Stimulated activated naive CD4-positive, alpha-beta T cell (primary cell): ENCODE measurements at regions not wholly inside any gene's neighbourhood (a gene's known extent, or its start where the extent isn't known, plus 50 kb on each side); places are given as distances from the start of the nearest gene placed in this dataset.

Experiments used
- DNase-seq, 6 experiments: peaks; one replicate each; lab custom pipeline; 2025; lab: John Stamatoyannopoulos, UW

DNA sequence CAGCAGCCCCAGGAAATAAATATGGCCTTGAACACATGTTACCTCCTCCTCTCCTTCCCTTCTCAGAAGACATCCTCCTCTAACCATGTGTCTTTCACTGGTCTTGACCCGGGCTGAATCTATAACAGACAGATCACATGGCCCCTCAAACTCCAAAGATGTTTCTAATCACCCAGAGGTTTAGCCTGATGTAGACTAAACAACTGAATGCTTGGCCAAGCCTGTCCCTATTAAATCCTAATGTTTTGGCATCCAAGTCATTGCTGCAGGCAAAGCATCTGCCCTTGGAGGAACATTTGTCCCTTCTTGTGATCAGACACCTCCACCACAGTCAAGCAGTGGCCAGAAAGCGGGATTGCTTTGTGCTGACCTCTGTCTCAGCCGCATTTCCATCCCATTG is 65.5 kb downstream of the ANKRD60 start:
- DNase-seq: no peak

DNA sequence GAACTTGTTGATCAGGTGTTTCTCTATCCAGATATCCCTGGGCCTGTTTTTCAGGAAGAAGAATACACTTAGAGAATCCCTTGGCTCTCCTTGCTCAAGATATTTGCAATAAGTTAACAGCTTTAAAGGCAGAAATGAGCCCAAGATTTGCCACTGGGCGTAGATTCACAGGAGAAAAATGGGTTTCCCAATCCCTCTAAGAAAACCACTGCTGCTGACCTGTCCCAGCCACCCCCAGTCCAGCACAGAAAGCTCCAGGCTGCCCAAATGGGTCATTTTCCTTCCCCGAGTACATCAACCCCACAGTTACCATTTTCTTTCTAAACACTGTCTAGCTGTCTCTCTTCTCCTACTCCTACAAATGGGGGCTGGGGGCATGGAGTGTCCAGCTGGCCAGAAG is 67.3 kb downstream of the ANKRD60 start:
- no peak for DNase-seq

DNA sequence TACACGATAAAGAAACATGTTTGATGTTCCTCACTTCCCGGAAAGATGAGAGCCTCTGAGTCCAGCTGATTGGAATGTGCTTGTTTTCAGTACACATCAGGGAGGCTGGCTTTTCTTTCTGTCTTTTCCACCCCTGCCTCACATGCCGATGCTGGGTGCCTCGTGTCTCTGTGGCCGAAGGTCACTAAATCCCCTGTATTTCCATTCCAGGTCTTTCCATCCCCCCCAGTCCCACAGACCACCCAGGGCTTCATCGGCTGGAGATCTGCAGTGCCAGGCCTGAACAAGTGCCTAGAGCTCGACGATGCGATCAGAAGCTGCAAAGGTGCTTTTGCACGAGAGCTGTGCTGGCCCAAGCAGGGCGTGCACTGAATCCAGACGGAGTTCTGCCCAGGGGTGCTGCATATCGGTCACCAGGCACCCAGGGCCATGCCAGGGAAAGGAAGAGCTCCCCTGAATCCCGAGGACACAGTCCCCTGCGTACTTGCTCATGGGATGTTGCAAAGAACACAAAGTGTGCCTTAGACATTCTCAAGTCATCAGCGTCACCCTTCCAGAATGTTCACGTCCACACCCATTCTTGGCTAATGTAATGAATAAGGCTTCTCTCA is 67.9 kb downstream of the ANKRD60 start:
- no peak for DNase-seq

DNA sequence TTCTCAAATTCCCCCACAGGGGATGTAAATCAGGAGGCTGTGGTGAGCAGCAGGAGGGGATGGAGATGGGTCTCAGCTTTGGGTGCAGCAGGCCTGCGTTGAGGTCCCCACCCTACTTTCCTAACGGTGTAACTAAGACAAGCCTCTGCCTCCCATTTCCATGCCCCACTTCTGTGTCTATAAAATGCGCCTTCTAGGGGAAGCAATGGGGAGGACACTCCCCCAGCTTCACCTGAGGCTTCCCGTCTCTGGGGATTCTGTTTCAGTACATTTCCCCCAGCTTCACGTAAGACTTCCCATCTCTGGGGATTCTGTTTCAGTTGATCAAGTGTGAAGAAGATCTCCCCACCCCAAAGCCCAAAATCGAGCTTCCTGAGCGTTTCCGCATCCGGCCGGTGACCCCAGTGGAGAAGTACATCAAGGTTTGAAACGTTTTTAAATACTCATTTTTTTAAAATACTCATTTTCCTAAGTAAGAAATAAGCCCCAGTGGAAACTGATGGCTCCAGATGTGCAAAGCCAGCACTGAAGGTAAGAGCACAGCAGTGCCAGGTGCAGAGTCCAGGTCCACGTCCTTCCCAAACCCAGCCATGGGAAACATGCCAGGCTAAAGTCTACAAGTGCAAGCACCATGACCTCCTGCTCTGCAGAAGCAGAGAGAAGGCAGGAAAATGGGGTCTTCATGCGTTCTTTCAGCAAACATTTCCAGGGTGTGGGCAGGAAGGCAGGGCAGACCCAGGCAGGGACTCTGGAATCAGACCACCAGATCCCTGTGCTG is 73.1 kb downstream of the ANKRD60 start:
- no peak for DNase-seq

DNA sequence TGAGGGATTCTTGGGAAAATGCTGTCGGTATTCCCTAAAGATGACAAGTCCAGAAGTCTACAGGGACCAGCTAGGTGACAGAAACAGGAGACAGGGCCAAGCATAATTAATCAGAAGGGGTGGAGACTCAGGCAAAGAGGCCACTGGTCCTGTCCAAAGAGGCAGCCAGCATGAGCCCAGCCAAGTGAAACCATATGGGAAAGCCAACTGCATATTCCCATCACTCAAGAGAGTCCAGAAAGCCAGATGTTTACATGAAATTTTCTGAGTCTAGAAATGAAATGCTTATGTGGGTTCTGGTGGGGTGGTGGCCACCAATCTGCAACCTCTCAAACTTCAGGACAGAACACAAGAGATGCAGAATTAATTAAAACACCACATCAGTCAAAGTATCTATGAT is 74.3 kb downstream of the ANKRD60 start:
- no peak for DNase-seq

DNA sequence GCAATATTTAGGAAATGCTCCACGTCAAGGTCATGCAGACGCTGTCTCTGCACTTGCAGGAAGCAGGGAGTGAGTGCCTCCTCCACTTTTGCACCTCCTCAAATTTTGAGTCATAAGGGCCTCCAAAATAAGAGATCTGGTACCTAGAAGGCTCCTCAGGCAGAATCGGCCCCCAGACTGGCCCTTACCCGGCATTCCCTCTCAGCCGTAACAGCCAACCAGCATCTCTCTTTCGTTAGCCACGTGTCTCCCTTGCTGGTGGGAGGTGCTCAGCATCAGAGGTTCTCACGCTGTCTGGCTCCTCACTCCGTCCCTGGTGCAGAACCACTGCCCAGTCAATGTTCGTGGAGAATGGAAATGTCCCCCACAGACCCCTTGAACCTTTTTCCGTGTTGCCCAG is 75.3 kb downstream of the ANKRD60 start:
- DNase-seq: no peak

DNA sequence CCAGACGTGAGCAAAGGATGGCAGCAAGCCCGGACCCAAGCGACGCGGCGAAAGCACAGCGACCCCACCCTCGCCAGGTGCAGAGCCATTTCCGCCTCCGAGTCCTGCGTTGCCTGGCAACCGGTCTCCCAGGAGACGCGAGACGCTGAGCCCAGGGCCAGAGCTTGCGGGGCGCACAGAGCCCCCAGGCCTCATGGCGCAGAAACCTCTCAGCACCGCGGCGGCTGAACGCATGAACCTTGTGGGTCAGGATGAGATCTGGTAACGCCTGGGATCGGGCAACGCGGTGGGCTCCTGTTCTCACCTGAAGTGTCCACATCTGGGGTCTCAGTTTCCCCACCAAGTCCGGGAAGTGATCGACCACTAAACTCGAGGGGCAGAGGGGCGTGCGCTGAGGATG is 77.7 kb downstream of the ANKRD60 start:
- no peak for DNase-seq

DNA sequence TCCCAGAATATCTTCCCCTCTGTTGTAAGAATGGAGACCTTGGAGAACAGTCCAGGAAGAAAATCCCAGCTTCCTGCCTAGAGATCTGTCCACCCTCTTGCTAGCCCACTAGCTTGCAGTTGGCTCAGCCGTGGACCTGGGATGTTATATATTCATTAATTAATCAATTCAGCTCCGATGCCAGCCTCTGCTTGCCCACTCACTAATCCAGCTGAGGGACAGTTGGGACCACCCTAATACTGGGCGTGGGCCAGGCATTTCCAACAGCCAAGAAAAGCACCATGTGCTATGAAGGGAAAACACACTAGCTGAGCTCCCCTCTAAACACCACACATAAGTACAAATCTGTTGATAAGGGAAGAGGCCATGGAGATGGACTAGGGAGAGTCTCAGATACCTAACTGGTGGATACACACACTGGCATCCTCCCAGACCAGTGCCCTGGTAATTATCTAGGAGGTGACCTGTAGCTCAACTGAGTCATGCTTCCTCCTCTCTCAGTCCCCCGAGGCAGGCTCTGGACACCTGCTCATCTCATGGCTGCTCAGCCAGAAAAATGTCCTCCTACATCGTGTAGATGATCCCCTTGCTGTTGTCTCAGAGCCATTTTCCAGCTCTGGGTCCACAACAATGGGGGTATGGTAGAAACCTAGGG is 78.9 kb downstream of the ANKRD60 start:
- no peak for DNase-seq

DNA sequence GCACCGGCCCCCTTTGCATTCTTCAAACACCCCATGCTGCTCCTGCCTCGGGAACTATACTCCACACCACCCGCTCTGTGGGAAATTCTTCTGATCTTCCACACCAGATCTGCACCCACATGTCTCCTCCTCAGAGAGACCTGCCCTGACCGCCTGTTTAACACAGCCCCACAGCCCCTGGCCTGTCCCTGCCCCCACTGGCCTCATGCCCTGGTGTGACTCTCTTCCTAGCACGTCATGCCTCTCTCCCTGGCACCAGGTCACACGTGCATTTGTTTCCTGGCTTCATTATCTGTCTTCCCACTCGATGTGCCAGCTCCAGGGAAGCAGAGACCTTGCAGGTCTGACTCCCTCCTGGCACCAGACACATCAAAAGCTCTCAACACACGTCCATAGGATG is 79.6 kb downstream of the ANKRD60 start:
- DNase-seq: no peak

DNA sequence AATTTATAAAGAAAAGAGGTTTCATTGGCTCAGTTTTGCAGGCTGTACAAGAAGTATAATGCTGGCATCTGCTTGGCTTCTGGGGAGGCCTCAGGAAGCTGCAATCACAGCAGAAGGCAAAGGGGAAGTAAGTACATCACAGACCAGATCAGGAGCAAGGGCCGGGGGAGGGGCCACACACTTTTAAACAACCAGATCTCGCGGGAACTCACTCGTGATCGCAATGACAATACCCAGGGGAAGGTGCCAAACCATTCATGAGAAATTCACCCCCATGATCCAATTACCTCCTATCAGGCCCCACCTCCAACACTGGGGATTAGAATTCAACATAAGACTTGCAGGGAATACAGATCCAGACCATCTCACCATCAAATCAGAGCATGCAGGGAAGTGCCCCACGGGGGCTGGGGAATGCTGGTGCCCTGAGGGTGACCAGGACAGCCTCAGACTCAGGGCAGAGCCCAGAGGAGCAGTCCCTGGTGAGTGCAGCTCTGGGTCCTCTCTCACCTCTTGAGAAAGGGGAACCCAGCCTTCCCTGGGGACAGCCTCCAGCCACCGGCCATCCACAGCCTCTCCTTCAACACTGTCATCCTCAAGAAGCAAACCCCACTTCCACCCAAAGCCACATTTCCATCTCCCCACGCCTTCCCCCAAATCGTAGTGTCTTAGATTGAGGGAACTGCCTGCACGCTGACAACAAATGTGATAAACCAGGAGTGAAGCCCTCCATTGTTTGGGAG is 80.7 kb downstream of the ANKRD60 start:
- no peak for DNase-seq

DNA sequence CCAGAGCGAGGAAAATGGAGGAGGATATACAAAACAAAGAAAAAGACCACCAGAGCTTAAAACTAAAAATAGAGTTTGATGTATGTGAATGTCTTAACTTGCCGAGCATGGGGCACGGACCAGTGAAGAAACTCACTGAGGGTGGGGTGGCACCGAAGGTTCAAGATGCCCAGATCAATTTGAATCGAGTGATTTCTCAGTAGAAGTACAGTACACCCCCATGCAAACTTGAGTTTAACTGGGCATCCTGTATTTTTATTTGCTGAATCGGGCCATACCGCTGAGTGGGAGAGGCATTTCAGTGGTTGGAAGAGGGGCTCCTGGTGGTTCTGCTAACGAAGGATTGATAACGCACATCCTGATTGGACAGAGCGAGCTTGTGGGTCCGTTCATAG is 81.7 kb downstream of the ANKRD60 start:
- DNase-seq: no peak

DNA sequence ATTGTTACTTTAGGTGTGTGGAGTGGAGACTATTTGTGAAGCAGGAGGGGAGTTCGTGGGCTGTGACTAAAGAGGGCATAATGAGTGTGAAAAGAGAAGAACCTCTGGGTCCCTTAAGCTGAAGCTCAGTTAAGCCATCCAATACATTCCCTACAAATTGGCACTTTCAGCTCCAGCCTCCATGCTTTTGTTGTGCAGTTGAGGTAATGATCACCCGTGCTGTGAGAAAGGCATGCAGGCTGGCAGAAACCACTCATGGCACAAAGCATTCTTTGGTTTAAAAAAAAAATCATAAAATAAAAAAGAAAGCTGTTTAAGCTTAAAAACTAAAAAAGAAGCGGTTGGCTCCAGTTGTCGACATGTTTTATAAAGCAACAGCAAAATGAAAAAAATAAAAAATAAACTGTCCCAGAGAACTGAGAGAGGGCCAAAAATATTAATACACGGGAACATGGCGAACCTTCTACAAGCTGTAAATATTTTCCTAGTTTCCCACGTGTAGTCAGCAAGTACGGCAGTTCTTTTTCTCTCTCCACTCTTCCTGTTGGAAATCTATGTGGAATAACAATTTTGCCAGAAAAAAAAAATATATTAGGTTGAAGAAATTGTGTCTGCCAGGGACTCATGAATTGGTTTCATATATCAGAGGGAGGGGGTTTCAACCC is 82.2 kb downstream of the ANKRD60 start:
- DNase-seq: no peak

DNA sequence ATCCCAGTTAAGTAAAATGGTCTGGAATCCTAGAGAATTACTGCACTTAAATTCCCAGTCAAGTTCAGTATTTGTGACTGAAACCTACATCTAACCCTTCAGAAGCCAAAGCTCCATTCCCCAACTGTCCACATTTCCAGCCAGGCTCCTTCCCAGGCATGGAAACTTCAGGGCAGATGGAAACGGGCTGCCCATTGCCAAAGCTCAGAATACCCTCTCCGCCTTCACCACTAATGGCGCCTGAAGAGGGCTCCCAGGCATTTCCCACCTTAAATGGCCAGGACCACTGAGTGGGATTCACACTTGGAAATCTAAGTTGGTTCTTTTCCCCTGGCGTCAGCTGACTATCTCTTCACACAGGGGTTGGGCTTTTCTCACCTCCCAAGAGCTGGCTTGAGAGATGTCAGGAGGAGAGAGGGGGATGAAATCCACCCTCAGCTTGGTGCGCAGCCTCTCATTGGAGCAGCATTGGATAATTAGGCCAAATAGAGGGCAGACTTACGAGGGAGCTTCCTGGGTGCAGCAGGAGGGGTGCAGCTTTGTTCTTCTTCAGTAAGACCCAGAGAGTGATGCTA is 82.9 kb downstream of the ANKRD60 start:
- no peak for DNase-seq

DNA sequence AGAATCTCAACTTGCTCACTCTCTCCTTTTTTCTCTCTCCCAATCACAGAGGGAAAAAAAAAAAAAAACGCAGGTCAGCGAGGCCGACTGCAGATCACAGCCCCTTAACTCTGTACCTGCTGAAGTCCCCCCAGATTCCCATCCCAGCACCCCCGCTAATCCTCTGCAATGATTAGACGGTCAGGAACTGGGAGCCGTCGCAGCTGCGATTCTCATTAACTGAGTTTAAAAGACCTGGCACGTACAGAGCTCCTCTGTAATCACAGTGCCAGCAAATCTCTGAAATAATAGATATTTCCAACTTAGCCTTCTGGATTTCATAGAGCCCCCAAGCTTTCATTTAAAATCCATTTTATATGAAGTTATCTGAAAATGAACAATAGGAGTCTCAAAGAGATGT is 84.4 kb downstream of the ANKRD60 start:
- DNase-seq: no peak

DNA sequence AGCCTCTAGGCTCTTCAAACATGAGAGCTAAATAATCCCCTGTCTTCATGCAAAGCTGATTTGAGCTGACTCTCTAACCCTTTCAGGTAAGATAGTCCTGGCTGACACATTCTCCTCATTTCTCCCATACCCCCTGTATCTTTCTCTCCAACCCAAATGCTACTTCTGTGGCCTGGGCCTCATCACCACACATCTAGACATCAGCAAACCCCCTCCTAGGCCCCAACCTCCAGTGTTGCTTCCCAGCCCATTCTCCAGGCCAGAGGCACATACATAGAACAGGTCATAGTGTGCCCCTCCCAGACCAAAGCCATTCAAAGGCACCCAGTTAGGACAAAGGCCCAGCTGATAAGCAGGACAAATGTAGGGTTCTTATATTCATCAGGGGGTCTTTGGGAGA is 84.9 kb downstream of the ANKRD60 start:
- DNase-seq: no peak

DNA sequence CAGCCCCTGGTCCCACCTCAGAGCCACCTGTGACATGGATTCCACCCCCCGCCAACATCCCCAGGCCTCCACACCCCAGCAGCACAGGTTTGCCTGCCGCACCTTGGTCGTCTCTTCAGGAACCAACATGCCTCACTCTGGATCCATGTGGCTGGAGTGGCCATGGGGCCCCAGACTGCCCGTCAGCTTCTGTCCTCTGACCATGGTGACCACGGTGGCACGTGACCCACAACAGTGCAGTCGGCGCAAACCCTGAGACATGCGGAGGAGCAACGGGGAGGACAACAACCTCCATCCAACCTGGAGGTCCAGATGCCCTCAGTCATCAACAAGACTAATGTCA is 85.6 kb downstream of the ANKRD60 start:
- no peak for DNase-seq

DNA sequence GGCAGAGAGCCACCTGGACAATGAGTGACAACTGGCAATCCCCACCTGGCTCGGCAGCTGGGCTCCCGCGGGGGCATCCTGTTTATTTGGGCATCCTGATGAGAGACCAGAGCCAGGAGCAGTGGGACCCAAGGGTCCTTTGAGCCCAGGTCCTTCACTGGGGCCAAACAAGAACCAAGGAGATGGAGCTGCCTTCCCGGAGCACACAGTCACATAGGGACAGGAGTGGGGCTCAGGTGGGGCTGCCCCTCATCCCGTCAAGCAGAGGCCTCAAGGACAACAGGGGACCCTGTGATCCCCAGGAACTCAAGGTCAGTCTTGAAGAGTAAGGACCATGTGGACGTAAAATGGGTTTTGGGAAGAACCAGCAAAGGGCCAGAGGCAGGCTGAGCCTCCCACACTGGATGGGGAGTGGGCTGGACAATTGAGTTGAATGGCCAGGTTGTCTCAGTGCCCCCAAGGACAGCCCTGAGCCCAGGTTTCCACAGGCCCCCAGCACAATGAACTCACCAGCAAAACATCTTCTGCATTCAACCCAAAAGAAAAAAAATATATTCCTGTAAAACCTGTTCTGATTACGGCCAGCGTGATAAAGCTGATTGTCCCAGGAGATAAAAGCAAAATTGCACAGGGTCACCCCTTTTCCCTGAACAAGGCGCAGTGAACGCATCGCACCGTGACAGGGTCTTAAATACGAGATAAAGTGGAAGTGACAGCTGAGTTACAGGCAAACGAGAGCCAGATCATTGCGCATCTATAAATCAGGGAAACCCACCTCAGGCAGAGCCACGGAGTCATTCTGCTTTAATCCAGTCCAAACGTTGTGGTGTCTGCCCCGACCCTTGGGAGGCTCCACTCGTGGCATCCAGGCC is 86.2 kb downstream of the ANKRD60 start:
- DNase-seq: no peak

DNA sequence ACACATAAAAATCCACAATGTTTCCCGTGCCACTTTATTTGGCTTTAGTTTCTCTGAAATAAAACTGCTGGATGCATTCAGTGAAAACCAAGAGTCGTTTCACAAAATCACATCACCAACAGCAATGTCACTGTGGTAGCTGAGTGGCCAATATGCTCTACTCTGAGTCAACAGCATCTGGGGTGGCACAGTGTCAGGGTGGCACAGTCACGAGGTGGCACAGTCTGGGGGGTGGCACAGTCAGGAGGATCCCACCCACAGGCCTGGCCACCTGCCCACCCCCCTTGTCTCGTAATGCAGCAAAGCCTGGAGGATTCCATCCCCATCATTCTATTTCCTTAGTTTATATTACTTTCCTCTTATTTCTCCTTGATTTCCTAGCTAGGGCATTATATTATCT is 87.0 kb downstream of the ANKRD60 start:
- DNase-seq: no peak

DNA sequence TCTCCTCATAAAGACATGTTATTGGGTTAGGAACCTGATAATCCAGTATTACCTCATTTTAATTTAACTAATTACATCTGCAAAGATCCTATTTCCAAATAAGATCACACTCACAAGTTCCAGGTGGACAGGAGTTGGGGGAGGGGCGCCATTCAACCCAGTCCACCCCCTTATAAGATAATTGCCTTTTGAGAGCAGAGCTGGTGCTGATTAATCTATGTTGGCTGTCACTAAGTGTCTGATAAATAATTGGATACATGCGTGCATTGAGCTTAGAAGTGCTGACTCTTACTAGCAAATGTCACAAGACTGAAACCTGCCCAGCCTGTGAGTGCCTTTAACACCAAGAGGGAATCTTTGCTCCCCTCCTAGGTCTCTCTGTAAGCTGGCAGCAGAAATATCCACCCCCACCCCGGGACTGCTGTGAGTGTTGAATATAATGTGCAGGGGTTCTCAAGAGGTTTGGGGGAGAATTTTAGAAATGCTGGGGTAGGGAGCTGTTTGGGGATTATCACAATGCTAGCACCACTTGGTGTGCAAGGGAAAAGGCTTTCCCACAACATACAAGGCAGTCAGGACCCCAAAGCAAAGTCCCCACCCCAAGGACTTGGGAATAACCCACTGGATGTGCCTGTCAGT is 87.5 kb downstream of the ANKRD60 start:
- DNase-seq: no peak
